LHCN-M2 (cell line): ENCODE measurements at regions not wholly inside any gene's neighbourhood (a gene's known extent, or its start where the extent isn't known, plus 50 kb on each side); places are given as distances from the start of the nearest gene placed in this dataset.
"Not testable (repeated sequence)": the region's sequence is repeated elsewhere in the genome, so short reads cannot be mapped to it uniquely, and the experiment has no call there.

Experiments used
- DNase-seq: peaks from one replicate; pipeline ENCODE4 v3.0.0-alpha.2; 2012; ENCODE audit warnings: low read depth

DNA sequence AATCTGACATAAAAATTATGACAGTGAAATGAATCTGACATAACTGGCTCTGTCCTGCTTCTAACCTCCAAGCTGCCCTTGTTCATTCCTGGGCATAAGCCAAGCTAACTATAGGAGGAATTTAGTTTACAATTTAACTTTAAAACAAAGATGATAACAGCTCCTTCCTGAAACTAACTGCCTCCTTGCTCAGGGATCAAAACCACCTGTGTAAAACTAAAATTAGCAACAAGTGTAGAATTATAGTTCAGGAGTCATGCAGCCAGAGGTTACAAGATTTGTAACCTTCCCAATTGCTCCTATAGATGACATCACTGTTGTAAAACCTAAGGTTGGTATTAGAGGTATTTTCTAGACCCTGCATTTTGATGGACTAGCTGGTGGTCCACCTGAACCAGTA, 256.4 kb upstream of the POM121L12 start:
- no peak for DNase-seq

DNA sequence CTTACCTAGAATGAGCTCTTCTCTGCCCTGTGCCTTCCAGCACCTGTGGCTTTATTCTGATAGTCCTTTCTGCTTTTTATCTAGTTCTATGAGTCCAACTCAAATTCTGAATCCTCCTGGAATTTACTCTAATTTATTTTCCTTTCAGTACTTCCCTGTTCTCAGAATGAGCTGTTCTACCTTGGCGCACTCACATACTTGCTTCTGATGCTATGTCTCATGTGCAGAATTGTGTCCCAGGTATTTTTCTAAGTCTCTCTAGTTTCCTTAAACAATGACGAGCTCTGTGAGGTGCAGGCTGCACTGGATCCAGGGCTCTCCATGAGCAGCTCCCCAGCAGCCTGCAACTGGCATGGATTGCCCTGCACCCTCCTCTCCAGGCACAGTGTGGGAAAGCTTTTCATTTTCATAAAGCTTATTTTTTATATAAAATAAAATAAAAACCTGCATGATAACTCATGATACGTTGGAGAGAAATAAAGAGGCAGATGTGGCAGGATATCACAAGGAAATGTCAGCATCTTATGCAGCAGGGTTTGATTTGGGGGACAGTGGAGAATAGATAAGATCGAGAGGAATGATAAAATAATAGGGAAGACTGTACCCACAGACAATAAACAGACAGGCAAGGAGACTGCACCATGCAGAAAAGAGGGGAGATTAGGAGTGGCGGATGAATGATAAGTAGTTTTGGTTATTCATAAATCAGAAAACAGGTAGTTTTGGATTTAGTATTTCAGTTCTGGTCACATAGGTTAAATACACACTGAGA, 258.2 kb upstream of the POM121L12 start:
- DNase-seq: no peak

DNA sequence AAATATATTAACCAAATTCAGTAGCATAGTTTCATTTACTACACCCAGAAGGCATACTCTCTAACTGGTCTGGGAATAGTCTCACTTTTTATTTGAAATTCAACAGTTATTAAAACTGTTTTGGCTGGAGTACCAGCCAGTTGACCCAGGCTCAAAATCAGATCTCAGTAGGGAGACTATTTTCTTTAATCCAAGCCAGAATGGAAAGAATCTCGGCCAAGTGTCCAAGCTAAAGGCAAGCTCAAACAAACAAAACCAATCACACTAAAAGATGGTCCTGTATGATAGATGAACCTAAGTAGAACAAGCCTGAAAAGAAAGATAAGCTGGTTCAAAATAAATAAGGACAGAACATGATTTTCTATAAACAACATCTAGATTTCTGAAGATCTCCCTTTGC, 259.6 kb upstream of the POM121L12 start:
- no peak for DNase-seq

DNA sequence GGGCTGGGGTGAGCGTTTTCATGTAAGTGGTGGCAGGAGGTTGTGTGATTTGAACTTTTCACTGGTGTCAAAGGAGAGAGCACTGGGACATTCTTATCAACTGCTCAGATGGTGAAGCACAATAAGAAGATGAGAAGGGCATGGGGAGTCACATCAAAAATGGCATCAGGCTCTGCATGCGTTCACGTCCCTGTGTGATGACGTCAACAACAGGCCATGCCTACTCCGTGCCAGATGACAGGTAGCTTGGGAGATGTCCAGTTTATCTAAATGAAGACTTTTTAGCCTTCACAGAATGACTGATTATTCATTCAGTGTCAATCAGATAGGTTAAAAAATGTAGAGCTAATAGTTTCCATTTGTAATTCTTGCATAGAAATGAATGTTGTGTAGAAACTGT, 264.3 kb upstream of the POM121L12 start:
- DNase-seq: no peak

GRCh38 chr7:52764492-52765169, 270.8 kb upstream of the POM121L12 start:
- peak; percentile 76 for DNase-seq

DNA sequence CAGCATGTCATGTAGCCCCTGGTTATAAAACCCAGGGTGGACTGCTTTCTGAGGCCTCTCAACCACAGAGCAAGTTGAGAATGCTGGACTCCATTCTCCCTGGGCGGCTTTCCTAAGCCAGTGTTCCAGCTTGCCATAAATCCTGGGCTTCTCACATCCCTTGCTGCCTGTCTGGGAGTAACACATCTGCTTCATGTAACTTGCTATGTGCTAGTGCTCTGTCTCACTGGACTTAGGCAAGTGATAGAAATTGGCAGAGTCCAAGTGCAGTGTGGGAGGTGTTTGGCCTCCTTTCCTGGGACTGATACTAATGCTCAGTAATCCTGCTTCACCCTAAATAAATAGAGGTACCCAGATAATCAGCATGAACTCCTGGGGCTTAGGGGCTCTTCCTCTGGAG, 277.1 kb upstream of the POM121L12 start:
- no peak for DNase-seq

- DNase-seq: no peak
Observed at GRCh38 chr7:52753855-52754254, 281.6 kb upstream of the POM121L12 start.

DNA sequence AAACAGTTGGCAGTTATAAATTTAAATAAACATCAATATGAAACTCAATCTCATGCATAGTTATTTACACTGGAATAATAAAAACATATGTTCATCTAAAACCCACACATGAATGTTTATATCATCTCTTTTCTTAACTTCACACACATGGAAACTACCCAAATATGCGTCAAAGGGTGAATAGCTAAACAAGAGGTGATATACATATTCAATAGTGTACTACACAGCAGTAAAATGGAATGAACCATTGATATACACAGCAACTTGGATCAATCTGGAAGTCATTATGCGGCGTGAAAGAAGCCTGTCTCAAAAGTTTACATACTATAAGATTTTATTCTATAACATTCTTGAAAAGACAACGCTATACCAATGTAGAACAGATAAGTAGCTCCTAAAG, 282.5 kb upstream of the POM121L12 start:
- DNase-seq: no peak

GRCh38 chr7:52749880-52750279, 285.6 kb upstream of the POM121L12 start:
- no peak for DNase-seq

- DNase-seq: no peak
Observed at GRCh38 chr7:52747817-52748216, 287.6 kb upstream of the POM121L12 start.

DNA sequence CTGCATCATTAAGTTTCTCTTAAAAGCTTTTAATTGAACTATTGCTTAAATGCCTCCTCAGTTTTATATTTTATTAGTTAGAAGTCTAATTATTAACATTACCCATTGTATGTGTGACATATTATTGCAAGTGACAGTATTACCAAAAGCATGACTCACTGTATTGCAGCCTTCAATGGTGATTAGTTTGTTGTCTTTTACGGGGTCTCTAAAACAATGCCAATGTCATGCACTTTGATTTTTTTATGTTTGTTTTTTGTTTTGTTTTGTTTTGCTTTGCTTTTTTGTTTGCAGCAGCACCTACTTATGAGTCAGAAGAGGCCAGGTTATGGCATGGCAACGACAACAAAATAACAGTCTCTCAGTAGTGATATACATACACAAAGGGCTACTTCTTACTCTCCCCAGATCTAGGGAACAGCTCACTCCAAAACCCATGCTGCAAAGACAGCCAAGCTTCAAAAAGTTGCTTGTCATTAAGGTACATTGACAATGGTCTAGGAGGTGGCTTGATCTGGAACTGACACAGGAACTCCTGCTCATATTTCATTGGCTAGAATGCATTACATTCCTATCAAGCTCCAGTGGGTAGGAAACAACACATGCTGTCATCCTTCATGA, 293.7 kb upstream of the POM121L12 start:
- no peak for DNase-seq

DNA sequence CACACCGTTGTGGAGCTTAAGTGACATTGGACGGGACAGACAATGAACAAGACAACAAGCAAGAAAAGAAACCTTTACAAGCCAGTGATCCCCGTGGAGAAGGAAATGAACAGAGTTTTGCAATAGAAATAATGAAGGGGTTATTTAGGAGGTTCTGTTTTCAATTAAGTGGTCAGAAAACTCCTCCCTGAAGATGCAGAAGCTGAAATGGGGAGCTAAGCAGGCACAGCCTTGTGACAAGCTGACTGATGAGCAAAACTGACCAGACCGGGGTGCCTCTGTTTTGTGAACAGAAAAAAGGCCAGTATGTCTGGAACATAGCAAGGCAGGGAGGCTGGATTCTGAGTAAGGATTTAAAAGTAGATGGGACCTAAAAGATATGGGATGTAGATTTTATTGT, 299.8 kb upstream of the POM121L12 start:
- no peak for DNase-seq

GRCh38 chr7:52728683-52729082, 306.8 kb upstream of the POM121L12 start:
- not testable (repeated sequence) for DNase-seq

GRCh38 chr7:52727632-52728031, 307.8 kb upstream of the POM121L12 start:
- no peak for DNase-seq

DNA sequence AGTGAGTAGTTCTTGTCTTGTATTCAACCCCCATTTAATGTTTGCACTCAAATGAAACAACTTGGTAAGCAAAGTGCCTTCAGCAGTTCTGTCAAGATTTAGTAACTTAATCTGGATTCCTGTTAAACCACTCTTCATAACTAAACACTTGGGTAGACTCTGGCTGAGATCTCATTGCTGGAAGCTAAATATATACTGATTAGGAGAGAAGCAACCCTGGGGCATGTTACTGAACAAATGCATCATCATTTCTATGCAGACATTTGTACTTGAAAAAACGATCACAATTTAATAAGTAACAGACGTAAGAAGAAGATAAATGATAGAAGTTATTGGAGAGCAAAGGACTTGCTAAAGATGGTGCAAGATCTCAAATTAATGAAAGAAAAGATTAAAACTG, 308.4 kb upstream of the POM121L12 start:
- DNase-seq: peak; percentile 22

- peak; percentile 72 for DNase-seq
Observed at GRCh38 chr7:52726493-52726892, 308.9 kb upstream of the POM121L12 start.

GRCh38 chr7:52723606-52724005, 311.8 kb upstream of the POM121L12 start:
- peak; percentile 48 for DNase-seq

GRCh38 chr7:52720856-52721255, 314.6 kb upstream of the POM121L12 start:
- no peak for DNase-seq

DNA sequence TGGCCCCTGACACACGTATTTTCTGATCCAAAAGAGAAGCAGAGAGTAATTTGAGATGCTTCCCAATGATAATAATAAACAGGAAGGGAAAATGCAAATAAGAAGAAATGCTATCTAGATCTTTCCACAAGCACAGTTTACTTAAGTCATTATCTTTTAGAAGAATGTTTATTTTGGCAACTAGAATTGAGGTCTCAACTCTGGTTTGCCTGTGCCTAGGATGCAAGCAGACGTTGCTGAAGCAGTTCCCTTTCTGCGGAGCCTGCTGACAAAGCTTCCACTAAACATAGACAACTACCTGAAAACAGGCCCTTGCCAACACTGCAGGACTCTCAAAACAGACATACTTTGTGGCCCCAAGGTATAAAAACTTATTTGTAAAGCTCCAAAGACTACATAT, 315.8 kb upstream of the POM121L12 start:
- DNase-seq: no peak

GRCh38 chr7:52715701-52716100, 319.7 kb upstream of the POM121L12 start:
- DNase-seq: no peak

DNA sequence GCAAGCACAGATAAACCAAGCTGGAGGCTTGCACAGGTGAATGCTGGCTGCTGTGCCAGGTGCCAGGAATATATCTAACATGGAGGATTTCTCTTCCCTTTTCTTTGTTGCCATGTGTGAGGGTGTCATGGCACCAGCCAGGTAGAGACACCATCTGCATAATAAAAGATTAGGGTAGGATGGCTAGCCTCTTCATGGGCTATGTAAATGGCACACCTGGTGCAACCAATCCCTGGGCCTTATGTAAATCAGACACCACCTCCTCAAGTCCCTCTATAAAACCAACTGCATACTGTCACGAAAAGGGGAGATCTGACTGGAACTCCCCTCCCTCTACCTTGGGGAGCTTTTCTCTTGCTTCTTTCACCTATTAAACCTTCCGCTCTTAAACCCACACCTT, 322.5 kb upstream of the POM121L12 start:
- no peak for DNase-seq

DNA sequence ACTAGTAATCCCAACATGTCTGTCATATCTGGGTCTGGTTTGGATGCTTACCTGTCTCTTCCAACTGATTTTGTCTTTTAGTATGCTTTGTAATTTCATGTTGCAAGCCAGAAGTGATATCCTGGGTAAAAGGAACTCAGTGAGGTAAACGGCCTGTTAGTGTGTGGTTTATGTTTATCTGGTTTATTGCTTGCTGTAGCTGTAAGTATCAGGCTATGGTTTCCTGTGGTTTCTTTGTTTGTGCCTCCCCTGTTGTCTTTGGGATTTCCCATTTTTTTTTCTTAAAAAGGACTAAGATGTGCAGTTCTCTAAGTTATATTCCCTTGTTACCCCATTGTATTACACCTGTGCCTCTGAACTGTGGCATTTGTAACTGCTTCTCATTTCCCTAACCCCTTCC, 323.5 kb upstream of the POM121L12 start:
- DNase-seq: no peak

- no peak for DNase-seq
Observed at GRCh38 chr7:52708846-52709245, 326.6 kb upstream of the POM121L12 start.
